Upper lobe of left lung (tissue), 4 donors: ENCODE measurements at regions not wholly inside any gene's neighbourhood (a gene's known extent, or its start where the extent isn't known, plus 50 kb on each side); places are given as distances from the start of the nearest gene placed in this dataset.

Experiments used
- CTCF ChIP-seq, 6 experiments: fragments of 450-650 bp in 4 of 6; fragments of 200-600 bp in 2 of 6; sonication (generic) in 2 of 6; IDR thresholded peaks; one replicate each; pipeline ENCODE4 v1.5.1; 2016 to 2019; ENCODE audit warnings: antibody characterized with exemption in 6 of 6
- EP300 ChIP-seq, 4 donors: sonication (generic); formaldehyde crosslinking; IDR thresholded peaks; one replicate each; pipeline ENCODE4 v1.5.1; 2017; ENCODE audit warnings: antibody characterized with exemption in 4 of 4, control low read depth in 2 of 4
- POLR2A ChIP-seq, 4 donors: fragments of 450-650 bp; IDR thresholded peaks; one replicate each; pipeline ENCODE4 v1.5.1; 2016 to 2017; ENCODE audit warnings: antibody characterized with exemption in 4 of 4, mild to moderate bottlenecking in 2 of 4
- POLR2AphosphoS5 ChIP-seq, 2 donors: sonication (generic); formaldehyde crosslinking; IDR thresholded peaks; one replicate each; pipeline ENCODE4 v1.5.1; 2017; ENCODE audit warnings: antibody characterized with exemption in 2 of 2

GRCh38 chr4:166172619-166173018 is 299.6 kb downstream of the TLL1 start:
- TF ChIP-seq POLR2AphosphoS5 (IDR thresholded peaks at IDR 0.05) (no peak), CTCF (IDR thresholded peaks at IDR 0.05) (no peak), EP300 (IDR thresholded peaks at IDR 0.05) (no peak), POLR2A (IDR thresholded peaks at IDR 0.05) (no peak)
